GM23338 (cell line): ENCODE measurements at regions not wholly inside any gene's neighbourhood (a gene's known extent, or its start where the extent isn't known, plus 50 kb on each side); places are given as distances from the start of the nearest gene placed in this dataset.

Source experiments
- ATAC-seq: fragments of 200-7000 bp; cut with Tn5 transposase; 3 replicates; pipeline ENCODE4 v1.9.1; 2020
- DNase-seq: peaks from one replicate; pipeline ENCODE4 v3.0.0-alpha.2; 2015; ENCODE audit warnings: low spot score
- H2AFZ ChIP-seq: fragments of 200-600 bp; sonication (generic); 2 replicates; pipeline ENCODE4 v1.8.0; 2016; ENCODE audit warnings: antibody characterized with exemption, mild to moderate bottlenecking, moderate library complexity
- H3F3A ChIP-seq: fragments of 200-600 bp; sonication (generic); replicated peaks from 2 replicates; pipeline ENCODE4 v1.8.0; 2017; ENCODE audit warnings: antibody characterized with exemption, mixed run types, low read depth
- H3K27ac ChIP-seq: fragments of 200-600 bp; sonication (generic); 2 replicates; pipeline ENCODE4 v1.6.1; 2016; ENCODE audit warnings: low read depth
- H3K27me3 ChIP-seq: fragments of 200-600 bp; sonication (generic); 2 replicates; pipeline ENCODE4 v1.8.0; 2016; ENCODE audit warnings: mild to moderate bottlenecking, mixed run types, moderate library complexity; ENCODE audit not compliant: insufficient read depth
- H3K36me3 ChIP-seq: fragments of 200-600 bp; sonication (generic); 2 replicates; pipeline ENCODE4 v1.8.0; 2016; ENCODE audit warnings: mild to moderate bottlenecking; ENCODE audit not compliant: insufficient read depth
- H3K4me1 ChIP-seq: fragments of 200-600 bp; sonication (generic); 2 replicates; pipeline ENCODE4 v1.8.0; 2016; ENCODE audit warnings: mild to moderate bottlenecking, moderate library complexity; ENCODE audit not compliant: insufficient read depth
- H3K4me2 ChIP-seq: fragments of 200-600 bp; sonication (generic); 2 replicates; pipeline ENCODE4 v1.7.1; 2017; ENCODE audit warnings: mixed run types
- H3K4me3 ChIP-seq: fragments of 200-600 bp; sonication (generic); 2 replicates; pipeline ENCODE4 v1.6.1; 2016; ENCODE audit warnings: mixed run types
- H3K79me2 ChIP-seq: fragments of 200-600 bp; sonication (generic); replicated peaks from 2 replicates; pipeline ENCODE4 v1.8.0; 2017; ENCODE audit warnings: mild to moderate bottlenecking; ENCODE audit not compliant: insufficient read depth
- H3K9me2 ChIP-seq: fragments of 200-600 bp; sonication (generic); 2 replicates; pipeline ENCODE4 v1.8.0; 2017; ENCODE audit not compliant: insufficient read depth
- H4K20me1 ChIP-seq: fragments of 200-600 bp; sonication (generic); replicated peaks from 2 replicates; pipeline ENCODE4 v1.8.0; 2017; ENCODE audit warnings: mild to moderate bottlenecking; ENCODE audit not compliant: insufficient read depth
- H3K27ac Mint-ChIP-seq: 2 replicates; pipeline ENCODE4 v1.8.0; 2020; ENCODE audit warnings: inconsistent platforms, mild to moderate bottlenecking, moderate library complexity, mixed read lengths
- H3K27me3 Mint-ChIP-seq: 3 replicates; pipeline ENCODE4 v1.8.0; 2022; ENCODE audit warnings: low read depth, mild to moderate bottlenecking, moderate library complexity, mixed read lengths, inconsistent platforms; ENCODE audit not compliant: insufficient read depth, poor library complexity
- H3K36me3 Mint-ChIP-seq: 3 replicates; pipeline ENCODE4 v1.8.0; 2021; ENCODE audit warnings: low read depth, mild to moderate bottlenecking, inconsistent platforms, moderate library complexity, mixed read lengths
- H3K4me1 Mint-ChIP-seq: 3 replicates; pipeline ENCODE4 v1.8.0; 2020; ENCODE audit warnings: mild to moderate bottlenecking, inconsistent platforms, mixed read lengths
- H3K4me3 Mint-ChIP-seq: 3 replicates; pipeline ENCODE4 v1.8.0; 2021; ENCODE audit warnings: moderate library complexity, mild to moderate bottlenecking, inconsistent platforms, mixed read lengths
- H3K9me3 Mint-ChIP-seq: 3 replicates; pipeline ENCODE4 v1.8.0; 2020; ENCODE audit warnings: moderate library complexity, mild to moderate bottlenecking, inconsistent platforms, mixed read lengths
- CREB1 ChIP-seq: fragments of 250-450 bp; sonication (Bioruptor Pico); IDR thresholded peaks from 2 replicates; pipeline ENCODE4 v1.5.0; 2020; ENCODE audit warnings: low read depth, mild to moderate bottlenecking, moderate library complexity
- CTCF ChIP-seq, 2 experiments: fragments of 200-600 bp in 1 of 2; sonication (generic) in 1 of 2; conservative IDR thresholded peaks; 2 replicates each; pipeline versions ENCODE4 v1.5.1 to v1.6.1; 2016 to 2017; ENCODE audit warnings: antibody characterized with exemption in 2 of 2, low read depth in 2 of 2, mild to moderate bottlenecking in 2 of 2, moderate library complexity in 1 of 2
- ETS1 ChIP-seq: IDR thresholded peaks from 2 replicates; pipeline ENCODE4 v1.6.1; 2016; ENCODE audit warnings: antibody characterized with exemption
- EZH2 ChIP-seq: fragments of 200-600 bp; sonication (generic); IDR thresholded peaks from one replicate; pipeline ENCODE4 v1.8.0; 2017; ENCODE audit warnings: antibody characterized with exemption, mild to moderate bottlenecking, low read depth; ENCODE audit not compliant: unreplicated experiment
- EZH2phosphoT487 ChIP-seq: fragments of 200-600 bp; sonication (generic); IDR thresholded peaks from one replicate; pipeline ENCODE4 v1.8.1; 2018; ENCODE audit warnings: antibody characterized with exemption; ENCODE audit not compliant: unreplicated experiment
- JUNB ChIP-seq: IDR thresholded peaks from one replicate; pipeline ENCODE4 v1.6.1; 2016; ENCODE audit warnings: antibody characterized with exemption; ENCODE audit not compliant: unreplicated experiment
- NANOG ChIP-seq: IDR thresholded peaks from 2 replicates; pipeline ENCODE4 v1.6.1; 2016; ENCODE audit warnings: antibody characterized with exemption, borderline replicate concordance
- POLR2AphosphoS5 ChIP-seq: IDR thresholded peaks from 2 replicates; pipeline ENCODE4 v1.6.1; 2016; ENCODE audit warnings: antibody characterized with exemption, low read depth
- REST ChIP-seq: IDR thresholded peaks from one replicate; pipeline ENCODE4 v1.6.1; 2018; ENCODE audit warnings: antibody characterized with exemption; ENCODE audit not compliant: unreplicated experiment
- STAT1 ChIP-seq: IDR thresholded peaks from one replicate; pipeline ENCODE4 v1.6.1; 2016; ENCODE audit warnings: antibody characterized with exemption; ENCODE audit not compliant: unreplicated experiment
- ZNF114 ChIP-seq: fragments of 250-450 bp; sonication (Bioruptor Pico); IDR thresholded peaks from 2 replicates; pipeline ENCODE4 v1.5.0; 2020; ENCODE audit warnings: mild to moderate bottlenecking, moderate library complexity
- ZNF331 ChIP-seq: fragments of 250-450 bp; sonication (Bioruptor Pico); IDR thresholded peaks from 2 replicates; pipeline ENCODE4 v1.5.0; 2020; ENCODE audit warnings: low read depth, mild to moderate bottlenecking, moderate library complexity
- ZNF462 ChIP-seq: fragments of 250-450 bp; sonication (Bioruptor Pico); IDR thresholded peaks from 2 replicates; pipeline ENCODE4 v1.5.0; 2020; ENCODE audit warnings: mild to moderate bottlenecking, moderate library complexity

GRCh38 chr4:138656990-138657389 lies 358.6 kb upstream of the NOCT start:
- Mint-ChIP-seq H3K4me3 (no peak overlapping the region), H3K4me1 (peaks cover 45% of the 10 kb centered on the region), H3K27me3 (peaks cover 10% of the 10 kb centered on the region), H3K9me3 (no peaks in the 10 kb centered on the region), H3K36me3 (peaks cover 8% of the 10 kb centered on the region; the same call in 2 of the 3 replicates), H3K27ac (no peak overlapping the region; the same call in 1 of the 2 replicates)
- Histone ChIP-seq H3K36me3 (no peaks in the 10 kb centered on the region), H3K79me2 (no peaks in the 10 kb centered on the region), H3K4me1 (peaks cover 43% of the 10 kb centered on the region), H3K4me3 (no peak overlapping the region), H2AFZ (no peak overlapping the region), H4K20me1 (no peaks in the 10 kb centered on the region), H3K27ac (peak overlapping the region; percentile 92; the same call in 1 of the 2 replicates), H3K27me3 (no peaks in the 10 kb centered on the region), H3F3A (peaks cover 16% of the 10 kb centered on the region; the same call in 1 of the 2 replicates), H3K9me2 (peaks cover 19% of the 10 kb centered on the region), H3K4me2 (no peak overlapping the region)
- ATAC-seq (no peak), DNase-seq (no peak)
- no peak for TF ChIP-seq ZNF114
- TF ChIP-seq REST, result no peak
- no peak for TF ChIP-seq ZNF331 (CRISPR knock-in tag)
- TF ChIP-seq ETS1, result no peak
- TF ChIP-seq JUNB, result no peak
- no peak for TF ChIP-seq EZH2phosphoT487
- TF ChIP-seq NANOG, result no peak
- TF ChIP-seq CTCF (conservative IDR thresholded peaks at IDR 0.05; ENCODE audit: low read depth in 2 of 2), result no peak
- TF ChIP-seq STAT1, result no peak
- no peak for TF ChIP-seq POLR2AphosphoS5
- TF ChIP-seq CREB1, result no peak
- TF ChIP-seq ZNF462 (CRISPR knock-in tag), result no peak
- no peak for TF ChIP-seq EZH2
